Endothelial cell of umbilical vein (primary cell): ENCODE measurements at regions not wholly inside any gene's neighbourhood (a gene's known extent, or its start where the extent isn't known, plus 50 kb on each side); places are given as distances from the start of the nearest gene placed in this dataset.

Source experiments
- BruUV-seq: library from RNA; stranded (reverse); fragments of 400-500 nt; replicated peaks from 2 replicates; lab custom pipeline; 2021; lab: Mats Ljungman, UMichigan
- CTCF ChIA-PET: fragments of 300-600, 350-600 bp; sonication (Branson Sonifier 250); formaldehyde crosslinking; loops from one replicate; lab custom pipeline; 2021; ENCODE audit warnings: antibody characterized with exemption, inconsistent platforms; lab: Charles Lee
- POLR2A ChIA-PET: fragments of 300-600, 350-600 bp; sonication (Branson Sonifier 250); formaldehyde crosslinking; loops from one replicate; lab custom pipeline; 2021; ENCODE audit warnings: antibody characterized with exemption, inconsistent platforms; lab: Charles Lee
- DNase-seq: peaks from one replicate; pipeline ENCODE4 v3.0.0-alpha.2; 2011; ENCODE audit warnings: low read depth, low spot score
- FAIRE-seq: peaks from 2 replicates; lab custom pipeline; 2011; peaks lifted over from hg19 to GRCh38; lab: Jason Lieb, UNC
- H2AFZ ChIP-seq: 2 replicates; pipeline ENCODE4 v1.6.0; 2012; ENCODE audit warnings: low read depth, low read length, control low read depth, inconsistent platforms
- H3K27ac ChIP-seq: 2 replicates; pipeline ENCODE4 v1.5.1; 2011; ENCODE audit warnings: low read depth, mild to moderate bottlenecking, control low read depth, low read length, moderate library complexity; ENCODE audit not compliant: insufficient read depth
- H3K27me3 ChIP-seq, 2 experiments: 2 replicates each; pipeline versions ENCODE4 v1.6.0 to v1.6.1; 2011; ENCODE audit warnings: low read length in 2 of 2, mixed read lengths in 1 of 2; ENCODE audit not compliant: control insufficient read depth in 2 of 2, insufficient read depth in 2 of 2
- H3K36me3 ChIP-seq, 2 experiments: 2 replicates in 1 of 2; 3 replicates in 1 of 2; pipeline ENCODE4 v1.5.1; 2011; ENCODE audit warnings: low read length in 2 of 2, mild to moderate bottlenecking in 1 of 2, moderate library complexity in 1 of 2; ENCODE audit not compliant: control insufficient read depth in 2 of 2, insufficient read depth in 2 of 2; ENCODE audit errors: extremely low read depth in 1 of 2
- H3K4me1 ChIP-seq: 3 replicates; pipeline ENCODE4 v1.5.1; 2011; ENCODE audit warnings: mild to moderate bottlenecking, low read length; ENCODE audit not compliant: control insufficient read depth, insufficient read depth; ENCODE audit errors: extremely low read depth
- H3K4me2 ChIP-seq: 2 replicates; pipeline ENCODE4 v1.6.1; 2011; ENCODE audit warnings: low read length, control low read depth, mixed read lengths; ENCODE audit not compliant: insufficient read depth
- H3K4me3 ChIP-seq, 3 experiments: fragments of 200-600 bp in 1 of 3; sonication (generic), shearing (Covaris generic) in 1 of 3; replicated peaks in 1 of 3; 2 replicates each; pipeline ENCODE4 v1.5.1; 2011 to 2016; ENCODE audit warnings: control low read depth in 3 of 3, low read length in 3 of 3, mild to moderate bottlenecking in 2 of 3, inconsistent platforms in 1 of 3, low read depth in 1 of 3, moderate library complexity in 1 of 3; ENCODE audit not compliant: insufficient read depth in 1 of 3
- H3K79me2 ChIP-seq: 2 replicates; pipeline ENCODE4 v1.6.0; 2012; ENCODE audit warnings: low read length, inconsistent platforms; ENCODE audit not compliant: control insufficient read depth, insufficient read depth
- H3K9ac ChIP-seq: replicated peaks from 2 replicates; pipeline ENCODE3; 2011; ENCODE audit warnings: low read length, control low read depth; ENCODE audit not compliant: insufficient read depth; ENCODE audit errors: extremely low read depth
- H3K9me1 ChIP-seq: replicated peaks from 3 replicates; pipeline ENCODE4 v1.6.0; 2011; ENCODE audit warnings: mild to moderate bottlenecking, low read length; ENCODE audit not compliant: control insufficient read depth, insufficient read depth; ENCODE audit errors: extremely low read depth
- H3K9me3 ChIP-seq: replicated peaks from 2 replicates; pipeline ENCODE4 v1.5.1; 2012; ENCODE audit warnings: low read length, inconsistent platforms; ENCODE audit not compliant: control insufficient read depth, insufficient read depth
- H4K20me1 ChIP-seq: replicated peaks from 2 replicates; pipeline ENCODE3; 2011; ENCODE audit warnings: mild to moderate bottlenecking, low read length; ENCODE audit not compliant: control insufficient read depth, insufficient read depth; ENCODE audit errors: extremely low read depth
- CTCF ChIP-seq, 2 donors: IDR thresholded peaks; 1 replicate in 1 of 2; 2 replicates in 1 of 2; pipeline ENCODE4 v1.5.1; 2011; ENCODE audit warnings: low read length in 2 of 2, mild to moderate bottlenecking in 2 of 2, moderate library complexity in 2 of 2, control low read depth in 1 of 2, inconsistent platforms in 1 of 2, low read depth in 1 of 2; ENCODE audit not compliant: insufficient read depth in 1 of 2; ENCODE audit errors: extremely low read depth in 1 of 2
- EZH2 ChIP-seq: IDR thresholded peaks from 2 replicates; pipeline ENCODE4 v1.6.1; 2012; ENCODE audit warnings: borderline replicate concordance, low read depth, mild to moderate bottlenecking, moderate library complexity, low read length, inconsistent platforms; ENCODE audit not compliant: severe bottlenecking
- FOS ChIP-seq: IDR thresholded peaks from 2 replicates; pipeline ENCODE4 v1.6.1; 2011; ENCODE audit warnings: mild to moderate bottlenecking, low read length, moderate library complexity, borderline replicate concordance; ENCODE audit not compliant: insufficient read depth
- GATA2 ChIP-seq: IDR thresholded peaks from 2 replicates; pipeline ENCODE4 v1.7.0; 2011; ENCODE audit warnings: low read depth, mild to moderate bottlenecking, moderate library complexity, mixed read lengths, low read length; ENCODE audit not compliant: insufficient read length, insufficient read depth
- JUN ChIP-seq: IDR thresholded peaks from 2 replicates; pipeline ENCODE4 v1.6.1; 2011; ENCODE audit warnings: borderline replicate concordance, low read depth; ENCODE audit not compliant: insufficient read length, insufficient read depth
- MAX ChIP-seq: IDR thresholded peaks from 2 replicates; pipeline ENCODE4 v1.6.1; 2011; ENCODE audit not compliant: insufficient read depth, insufficient read length
- MYC ChIP-seq: IDR thresholded peaks from one replicate; pipeline ENCODE4 v1.6.1; 2011; ENCODE audit warnings: mild to moderate bottlenecking, low read depth, low read length
- POLR2A ChIP-seq: IDR thresholded peaks from 2 replicates; pipeline ENCODE4 v1.6.1; 2012; ENCODE audit warnings: low read depth, mild to moderate bottlenecking, control low read depth, low read length
- POLR2AphosphoS5 ChIP-seq: IDR thresholded peaks from 2 replicates; pipeline ENCODE4 v1.6.1; 2012; ENCODE audit warnings: low read depth, mild to moderate bottlenecking, control low read depth, low read length, moderate library complexity; ENCODE audit not compliant: insufficient read depth
- dilution Hi-C: fragments of 300-500 bp; cut with MboI; formaldehyde crosslinking; loops from one replicate; pipeline ENCODE4 v1.15.0; 2019; ENCODE audit warnings: low sequenced_read_pairs; ENCODE audit not compliant: extremely low pct_ligation_motif_present
- intact Hi-C: fragments of 100-400 bp; cut with micrococcal nuclease; formaldehyde crosslinking; loops from one replicate; pipeline ENCODE4 v1.10.0; 2022

- Histone ChIP-seq H3K9me3 (no peaks in the 10 kb centered on the region), H3K27ac (no peak overlapping the region), H3K4me2 (no peak overlapping the region), H3K27me3 (no peaks in the 10 kb centered on the region), H3K4me1 (peaks cover 13% of the 10 kb centered on the region), H3K79me2 (no peaks in the 10 kb centered on the region), H4K20me1 (no peaks in the 10 kb centered on the region), H3K9me1 (no peaks in the 10 kb centered on the region), H3K4me3 (no peak overlapping the region), H2AFZ (no peak overlapping the region), H3K9ac (no peak overlapping the region), H3K36me3 (no peaks in the 10 kb centered on the region)
- DNase-seq = no peak
- TF ChIP-seq FOS = no peak
- no peak for TF ChIP-seq JUN
- TF ChIP-seq GATA2 = no peak
- TF ChIP-seq POLR2A = no peak
- TF ChIP-seq MYC = no peak
- no peak for TF ChIP-seq POLR2AphosphoS5
- no peak for TF ChIP-seq MAX
- TF ChIP-seq EZH2 = no peak
- no peak for TF ChIP-seq CTCF (IDR thresholded peaks at IDR 0.05; ENCODE audit: extremely low read depth in 1 of 2, insufficient read depth in 1 of 2, low read depth in 1 of 2, low read length in 2 of 2)
- ChIA-PET POLR2A (no interaction called here), CTCF (no interaction called here)
- dilution Hi-C loops = no loop called here
- no TSS peak for BruUV-seq
- no peak for FAIRE-seq
- intact Hi-C loops = no loop called here
Measured at GRCh38 chr12:91777268-91777992, 368.2 kb downstream of the BTG1 start.
